Activated T-helper 1 cell treated with anti-CD3 and anti-CD28 coated beads, Interleukin-12 subunit alpha, Interleukin-12 subunit beta, Interleukin-2, Interleukin-4 antibody, amounts not matched to agents 30 ng/mL and 10 ng/mL and 1 ng/mL, durations not matched to agents 14 hours and 24 hours and 36 hours (primary cell): ENCODE measurements at regions not wholly inside any gene's neighbourhood (a gene's known extent, or its start where the extent isn't known, plus 50 kb on each side); places are given as distances from the start of the nearest gene placed in this dataset.

ENCODE experiments used
- DNase-seq: peaks from one replicate; pipeline ENCODE4 v3.0.0; 2021; ENCODE audit warnings: low spot score
- H3K27ac Mint-ChIP-seq: one replicate; pipeline ENCODE4 v1.8.0; 2021; ENCODE audit warnings: mild to moderate bottlenecking, mixed read lengths
- H3K27me3 Mint-ChIP-seq: one replicate; pipeline ENCODE4 v1.8.0; 2022; ENCODE audit warnings: mild to moderate bottlenecking, moderate library complexity, mixed read lengths; ENCODE audit not compliant: insufficient read depth
- H3K36me3 Mint-ChIP-seq: one replicate; pipeline ENCODE4 v1.8.0; 2021; ENCODE audit warnings: low read depth, mixed read lengths
- H3K4me1 Mint-ChIP-seq: one replicate; pipeline ENCODE4 v1.8.0; 2021; ENCODE audit warnings: low read depth, mixed read lengths
- H3K4me3 Mint-ChIP-seq: one replicate; pipeline ENCODE4 v1.8.0; 2021; ENCODE audit warnings: mild to moderate bottlenecking, moderate library complexity, mixed read lengths
- H3K9me3 Mint-ChIP-seq: one replicate; pipeline ENCODE4 v1.8.0; 2021; ENCODE audit warnings: mixed read lengths
- intact Hi-C: fragments of 100-400 bp; cut with micrococcal nuclease; formaldehyde crosslinking; loops from one replicate; pipeline ENCODE4 v1.15.1; 2024

DNA sequence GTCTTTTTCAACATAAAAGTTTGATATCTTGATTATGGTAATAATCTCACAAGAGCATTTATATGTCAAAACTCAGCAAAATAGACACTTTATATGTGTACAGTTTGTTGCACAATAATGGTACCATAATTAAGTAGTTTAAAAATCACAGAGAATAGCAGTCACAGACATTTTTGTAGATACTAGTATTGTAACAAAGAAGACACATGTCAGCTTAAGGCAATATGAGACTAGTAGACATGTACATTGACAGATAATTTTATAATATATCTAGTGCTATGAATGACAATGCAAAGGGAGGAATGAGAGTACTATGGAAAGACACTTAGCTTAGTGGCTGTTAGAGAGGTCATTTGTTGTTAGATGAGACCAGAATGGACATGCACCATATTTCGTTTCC lies 1490.6 kb upstream of the CDH6 start:
- no peak for DNase-seq
- no peak overlapping the region for H3K27ac Mint-ChIP-seq
- H3K4me1 Mint-ChIP-seq = no peaks in the 10 kb centered on the region
- intact Hi-C loops = no loop called here
- no peak overlapping the region for H3K4me3 Mint-ChIP-seq
- no peaks in the 10 kb centered on the region for H3K27me3 Mint-ChIP-seq
- H3K9me3 Mint-ChIP-seq = peaks cover 15% of the 10 kb centered on the region
- H3K36me3 Mint-ChIP-seq = no peaks in the 10 kb centered on the region

DNA sequence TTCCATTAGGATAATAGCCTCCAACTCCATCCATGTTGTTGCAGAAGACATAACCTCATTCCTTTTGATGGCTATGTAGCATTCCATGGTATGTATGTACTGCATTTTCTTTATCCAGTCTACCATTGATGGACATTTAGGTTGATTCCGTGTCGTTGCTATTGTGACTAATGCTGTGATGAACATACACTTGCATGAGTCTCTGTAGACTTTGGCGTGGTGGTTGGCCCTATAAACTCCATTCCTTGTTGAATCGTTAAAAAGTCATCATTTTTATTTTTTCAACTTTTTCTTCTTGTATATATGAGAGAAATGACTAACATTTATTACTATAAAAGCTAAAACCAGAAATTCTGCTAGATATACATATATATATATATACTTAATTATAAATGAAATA lies 1491.9 kb upstream of the CDH6 start:
- no peaks in the 10 kb centered on the region for H3K4me1 Mint-ChIP-seq
- H3K4me3 Mint-ChIP-seq = no peak overlapping the region
- no peak for DNase-seq
- no peaks in the 10 kb centered on the region for H3K27me3 Mint-ChIP-seq
- no peaks in the 10 kb centered on the region for H3K36me3 Mint-ChIP-seq
- intact Hi-C loops = no loop called here
- peaks cover 21% of the 10 kb centered on the region for H3K9me3 Mint-ChIP-seq
- no peak overlapping the region for H3K27ac Mint-ChIP-seq

- H3K36me3 Mint-ChIP-seq = no peaks in the 10 kb centered on the region
- H3K4me3 Mint-ChIP-seq = no peak overlapping the region
- DNase-seq = no peak
- peaks cover 25% of the 10 kb centered on the region for H3K9me3 Mint-ChIP-seq
- no peaks in the 10 kb centered on the region for H3K4me1 Mint-ChIP-seq
- intact Hi-C loops = no loop called here
- H3K27me3 Mint-ChIP-seq = no peaks in the 10 kb centered on the region
- H3K27ac Mint-ChIP-seq = no peak overlapping the region
Measured at GRCh38 chr5:29697785-29698414, 1495.6 kb upstream of the CDH6 start.

GRCh38 chr5:29697278-29697677 lies 1496.2 kb upstream of the CDH6 start:
- H3K27me3 Mint-ChIP-seq = no peaks in the 10 kb centered on the region
- H3K27ac Mint-ChIP-seq = no peak overlapping the region
- intact Hi-C loops = no loop called here
- H3K4me3 Mint-ChIP-seq = no peak overlapping the region
- H3K36me3 Mint-ChIP-seq = no peaks in the 10 kb centered on the region
- no peaks in the 10 kb centered on the region for H3K4me1 Mint-ChIP-seq
- peaks cover 25% of the 10 kb centered on the region for H3K9me3 Mint-ChIP-seq
- no peak for DNase-seq

GRCh38 chr5:29672678-29673077 lies 1520.8 kb upstream of the CDH6 start:
- Mint-ChIP-seq H3K36me3 (no peaks in the 10 kb centered on the region), H3K27ac (no peak overlapping the region), H3K4me3 (no peak overlapping the region), H3K27me3 (no peaks in the 10 kb centered on the region), H3K4me1 (no peaks in the 10 kb centered on the region), H3K9me3 (peaks cover 13% of the 10 kb centered on the region)
- DNase-seq = no peak
- intact Hi-C loops = no loop called here

DNA sequence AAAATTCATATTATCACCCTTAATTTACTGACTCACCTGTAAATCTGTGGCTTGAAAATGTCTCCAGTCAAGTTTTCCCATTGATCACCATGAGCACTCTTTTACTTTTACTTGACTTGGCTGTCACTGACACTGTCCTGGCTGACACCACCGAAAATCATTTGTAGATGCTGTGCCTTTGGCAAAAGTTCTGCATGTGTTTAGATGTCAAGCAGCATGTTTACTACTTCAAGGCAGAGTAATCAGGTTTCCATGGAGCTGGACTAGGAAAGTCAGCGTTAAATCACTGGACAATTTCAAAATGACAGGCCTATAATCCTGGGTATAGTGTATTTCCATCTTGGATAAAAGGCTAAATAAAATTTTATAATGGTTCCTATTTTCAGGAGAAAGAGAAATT lies 1530.6 kb upstream of the CDH6 start:
- no peaks in the 10 kb centered on the region for H3K36me3 Mint-ChIP-seq
- H3K27me3 Mint-ChIP-seq = no peaks in the 10 kb centered on the region
- intact Hi-C loops = no loop called here
- no peak overlapping the region for H3K4me3 Mint-ChIP-seq
- peaks cover 20% of the 10 kb centered on the region for H3K9me3 Mint-ChIP-seq
- H3K27ac Mint-ChIP-seq = no peak overlapping the region
- no peaks in the 10 kb centered on the region for H3K4me1 Mint-ChIP-seq
- DNase-seq = no peak

DNA sequence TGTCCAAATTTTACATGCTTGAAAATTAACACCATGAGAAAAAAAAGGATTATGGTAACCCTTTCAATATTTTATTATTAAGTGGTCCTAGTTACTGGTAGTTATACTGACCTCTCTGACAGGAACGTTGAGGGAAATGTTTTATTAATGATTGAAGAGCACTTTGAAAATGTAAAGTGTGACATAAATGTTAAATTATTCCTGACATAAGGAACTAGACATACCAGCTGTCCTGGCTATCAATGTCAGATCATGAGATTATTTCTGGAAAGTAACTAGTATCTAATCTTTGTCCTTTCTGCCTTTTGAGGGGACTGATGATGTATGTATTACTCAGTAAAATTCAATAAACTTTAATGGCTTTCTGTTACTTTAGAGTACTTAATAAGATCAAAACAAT lies 1538.5 kb upstream of the CDH6 start:
- Mint-ChIP-seq H3K9me3 (peaks cover 15% of the 10 kb centered on the region), H3K36me3 (no peaks in the 10 kb centered on the region), H3K4me3 (no peak overlapping the region), H3K27ac (no peak overlapping the region), H3K27me3 (no peaks in the 10 kb centered on the region), H3K4me1 (no peaks in the 10 kb centered on the region)
- intact Hi-C loops = no loop called here
- no peak for DNase-seq

DNA sequence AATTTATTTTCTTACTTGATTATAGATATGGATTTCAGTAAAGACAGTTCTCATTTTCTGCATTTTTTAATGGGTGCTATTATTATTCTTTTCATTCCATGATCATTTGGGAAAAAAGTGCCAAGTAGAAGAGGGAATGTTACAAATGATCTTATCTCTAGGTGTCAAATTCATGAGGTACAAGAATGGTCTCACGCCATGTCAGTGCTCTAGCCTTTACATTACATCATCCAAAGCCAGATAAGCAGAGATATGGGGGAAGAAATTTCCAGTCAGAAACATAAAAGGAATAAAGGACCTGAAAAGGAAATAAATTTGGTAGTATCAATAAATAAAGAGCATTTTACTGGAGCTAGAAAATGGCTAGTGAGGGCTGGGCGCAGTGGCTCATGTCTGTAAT lies 1544.2 kb upstream of the CDH6 start:
- DNase-seq = no peak
- Mint-ChIP-seq H3K27ac (no peak overlapping the region), H3K4me1 (no peaks in the 10 kb centered on the region), H3K36me3 (no peaks in the 10 kb centered on the region), H3K9me3 (peaks cover 14% of the 10 kb centered on the region), H3K4me3 (no peak overlapping the region), H3K27me3 (no peaks in the 10 kb centered on the region)
- intact Hi-C loops = no loop called here

DNA sequence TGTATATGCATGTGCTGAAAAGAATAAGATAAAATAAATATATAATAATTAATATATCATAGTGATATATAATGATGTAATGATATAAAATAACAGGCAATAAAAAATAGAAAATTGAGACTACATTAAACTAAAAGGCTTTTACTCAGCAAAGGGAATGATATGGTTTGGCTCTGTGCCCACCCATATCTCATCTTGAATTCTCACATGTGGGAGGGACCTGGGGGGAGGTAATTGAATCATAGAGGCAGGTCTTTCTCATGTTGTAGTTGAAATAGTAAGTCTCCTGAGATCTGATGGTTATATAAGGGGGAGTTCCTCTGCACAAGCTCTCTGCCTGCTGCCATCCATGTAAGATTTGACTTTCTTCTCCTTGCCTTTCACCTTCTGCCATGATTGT lies 1550.9 kb upstream of the CDH6 start:
- intact Hi-C loops = no loop called here
- Mint-ChIP-seq H3K4me1 (no peaks in the 10 kb centered on the region), H3K27me3 (no peaks in the 10 kb centered on the region), H3K4me3 (no peak overlapping the region), H3K9me3 (peaks cover 19% of the 10 kb centered on the region), H3K27ac (no peak overlapping the region), H3K36me3 (no peaks in the 10 kb centered on the region)
- DNase-seq = no peak

GRCh38 chr5:29614206-29614605 lies 1579.3 kb upstream of the CDH6 start:
- H3K36me3 Mint-ChIP-seq = no peaks in the 10 kb centered on the region
- no peaks in the 10 kb centered on the region for H3K27me3 Mint-ChIP-seq
- no peak overlapping the region for H3K4me3 Mint-ChIP-seq
- intact Hi-C loops = no loop called here
- peaks cover 18% of the 10 kb centered on the region for H3K9me3 Mint-ChIP-seq
- no peak overlapping the region for H3K27ac Mint-ChIP-seq
- H3K4me1 Mint-ChIP-seq = no peaks in the 10 kb centered on the region
- DNase-seq = no peak

DNA sequence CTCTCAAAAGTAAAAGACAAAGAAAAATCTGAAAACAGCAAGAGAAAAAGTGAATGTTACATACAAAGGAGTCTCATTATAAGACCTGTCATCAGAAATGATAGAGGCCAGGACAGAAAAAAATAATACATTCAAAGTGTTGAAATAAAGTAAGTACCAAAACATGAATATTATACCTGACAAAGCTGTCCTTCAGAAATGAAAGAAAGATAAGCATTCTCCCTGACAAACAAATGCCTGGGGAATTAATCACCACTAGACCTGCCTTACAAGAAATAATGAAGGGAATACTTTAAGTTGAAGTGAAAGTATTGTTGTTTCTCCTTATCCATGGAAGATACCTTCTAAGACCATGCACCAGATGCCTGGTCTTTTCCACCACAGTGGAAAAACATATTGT lies 1605.2 kb upstream of the CDH6 start:
- H3K27ac Mint-ChIP-seq = no peak overlapping the region
- intact Hi-C loops = no loop called here
- peaks cover 26% of the 10 kb centered on the region for H3K9me3 Mint-ChIP-seq

DNA sequence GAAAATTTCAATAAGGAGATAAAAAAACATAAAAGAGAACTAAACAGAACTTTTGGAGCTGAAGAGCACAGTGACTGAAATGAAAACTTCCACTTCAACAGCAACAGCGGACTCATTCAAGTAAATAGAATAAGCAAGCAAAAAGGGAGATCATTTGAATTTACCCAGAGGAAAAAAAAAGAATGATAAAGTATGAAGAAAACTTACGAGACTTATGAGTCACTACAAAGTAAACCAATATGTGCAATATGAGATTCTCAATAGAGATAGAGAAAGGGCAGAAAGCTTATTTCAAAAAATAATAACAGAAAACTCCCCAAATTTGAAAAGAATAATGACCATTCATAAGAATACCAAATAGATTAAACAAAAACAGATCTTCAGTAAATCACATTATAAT lies 1605.7 kb upstream of the CDH6 start:
- Mint-ChIP-seq H3K36me3 (no peaks in the 10 kb centered on the region), H3K9me3 (peaks cover 26% of the 10 kb centered on the region), H3K4me3 (no peak overlapping the region), H3K27ac (no peak overlapping the region), H3K27me3 (no peaks in the 10 kb centered on the region), H3K4me1 (no peaks in the 10 kb centered on the region)
- DNase-seq = no peak
- intact Hi-C loops = no loop called here

More for the DNA sequence above, 1605.2 kb upstream of the CDH6 start:
- H3K4me3 Mint-ChIP-seq = no peak overlapping the region
- DNase-seq = no peak
- H3K4me1 Mint-ChIP-seq = no peaks in the 10 kb centered on the region
- no peaks in the 10 kb centered on the region for H3K27me3 Mint-ChIP-seq
- H3K36me3 Mint-ChIP-seq = no peaks in the 10 kb centered on the region

DNA sequence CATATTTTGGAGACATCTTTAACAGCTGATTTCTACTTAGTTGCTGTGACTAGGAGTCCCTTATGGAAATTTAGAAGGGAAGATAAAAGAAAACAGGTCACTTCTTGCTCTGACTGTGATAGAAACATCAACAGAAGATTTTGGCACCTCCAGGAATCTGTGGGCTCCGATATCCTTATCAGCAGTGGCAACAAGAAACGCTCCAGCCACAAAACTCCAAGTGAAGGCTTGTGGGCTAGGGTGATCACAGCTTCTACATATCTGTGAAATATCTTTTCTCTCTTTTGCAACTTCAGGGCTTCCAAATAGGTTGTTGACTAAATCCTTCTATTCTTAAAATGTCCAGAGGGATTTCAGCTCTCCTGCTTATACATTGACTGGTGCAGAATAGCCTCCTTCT lies 1625.5 kb upstream of the CDH6 start:
- Mint-ChIP-seq H3K27ac (no peak overlapping the region), H3K27me3 (no peaks in the 10 kb centered on the region), H3K9me3 (peaks cover 7% of the 10 kb centered on the region), H3K4me3 (no peak overlapping the region), H3K4me1 (no peaks in the 10 kb centered on the region), H3K36me3 (no peaks in the 10 kb centered on the region)
- no peak for DNase-seq
- intact Hi-C loops = no loop called here

DNA sequence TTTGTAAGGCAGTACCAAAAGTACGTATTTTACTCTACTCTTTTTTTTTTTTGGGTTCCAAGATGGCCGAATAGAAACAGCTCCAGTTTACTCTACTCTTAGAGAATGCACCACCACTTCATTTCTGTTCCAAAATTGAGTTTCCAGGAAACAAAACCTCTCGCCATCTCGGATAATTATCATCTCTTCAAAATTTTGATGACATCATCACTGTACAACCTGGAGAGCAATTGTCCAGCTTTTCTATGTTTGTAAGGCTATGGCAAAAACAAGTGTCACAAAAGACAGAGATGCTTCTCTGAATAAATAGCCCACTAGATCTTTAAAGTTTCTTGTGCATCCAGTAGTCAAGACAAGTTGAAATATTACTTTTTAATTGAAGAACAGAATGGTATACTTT lies 1631.9 kb upstream of the CDH6 start:
- Mint-ChIP-seq H3K9me3 (peaks cover 9% of the 10 kb centered on the region), H3K27me3 (no peaks in the 10 kb centered on the region), H3K4me3 (no peak overlapping the region), H3K27ac (no peak overlapping the region), H3K36me3 (no peaks in the 10 kb centered on the region), H3K4me1 (no peaks in the 10 kb centered on the region)
- intact Hi-C loops = no loop called here
- no peak for DNase-seq
